Uterus (tissue), 3 donors: ENCODE measurements at regions not wholly inside any gene's neighbourhood (a gene's known extent, or its start where the extent isn't known, plus 50 kb on each side); places are given as distances from the start of the nearest gene placed in this dataset.

Experiments used
- DNase-seq, 2 donors: peaks; one replicate each; pipeline ENCODE4 v3.0.0-alpha.2; 2019 to 2020
- H3K27ac ChIP-seq, 2 donors: fragments of 200-600 bp; sonication (generic); 1 replicate in 1 of 2; 2 replicates in 1 of 2; pipeline ENCODE4 v1.5.1; 2016 to 2018
- H3K27me3 ChIP-seq, 2 donors: fragments of 200-600 bp; sonication (generic); one replicate each; pipeline ENCODE4 v1.5.1; 2018 to 2019; ENCODE audit warnings: control low read depth in 1 of 2
- H3K36me3 ChIP-seq, 2 donors: fragments of 200-600 bp; sonication (generic); one replicate each; pipeline ENCODE4 v1.5.1; 2019; ENCODE audit warnings: control low read depth in 1 of 2
- H3K4me1 ChIP-seq, 2 donors: fragments of 200-600 bp; sonication (generic); one replicate each; pipeline ENCODE4 v1.5.1; 2018 to 2019; ENCODE audit warnings: control low read depth in 1 of 2
- H3K4me3 ChIP-seq, 2 donors: fragments of 200-600 bp; sonication (generic); 1 replicate in 1 of 2; 2 replicates in 1 of 2; pipeline ENCODE4 v1.5.1; 2018 to 2019; ENCODE audit warnings: mild to moderate bottlenecking in 1 of 2
- H3K9me3 ChIP-seq, 2 donors: fragments of 200-600 bp; sonication (generic); one replicate each; pipeline ENCODE4 v1.5.1; 2019; ENCODE audit warnings: control low read depth in 1 of 2
- CTCF ChIP-seq, 4 experiments: fragments of 200-600 bp in 2 of 4; fragments of 450-650 bp in 2 of 4; sonication (generic) in 2 of 4; IDR thresholded peaks; one replicate each; pipeline ENCODE4 v1.5.1; 2016 to 2019; ENCODE audit warnings: antibody characterized with exemption in 4 of 4, mild to moderate bottlenecking in 2 of 4, moderate library complexity in 1 of 4
- POLR2A ChIP-seq, 2 donors: fragments of 450-650 bp; IDR thresholded peaks; one replicate each; pipeline ENCODE4 v1.6.1; 2016; ENCODE audit warnings: antibody characterized with exemption in 2 of 2, mild to moderate bottlenecking in 1 of 2, moderate library complexity in 1 of 2
- intact Hi-C: fragments of 100-400 bp; cut with DNase I; formaldehyde crosslinking; loops from one replicate; pipeline ENCODE4 v1.15.1; 2023; ENCODE audit warnings: low total_unique reads
- donor health status: DM: yes; HTN: yes; CAD: no.

GRCh38 chr9:126166866-126167265 lies 159.8 kb upstream of the MVB12B start:
- no peak overlapping the region for H3K4me3 ChIP-seq
- no peak for DNase-seq
- H3K4me1 ChIP-seq: no peaks in the 10 kb centered on the region
- TF ChIP-seq POLR2A (IDR thresholded peaks at IDR 0.05): no peak
- TF ChIP-seq CTCF (IDR thresholded peaks at IDR 0.05): no peak
- H3K27me3 ChIP-seq: no peaks in the 10 kb centered on the region
- no peak overlapping the region for H3K27ac ChIP-seq
- no peaks in the 10 kb centered on the region for H3K9me3 ChIP-seq
- intact Hi-C loops: no loop called here
- no peaks in the 10 kb centered on the region for H3K36me3 ChIP-seq

- TF ChIP-seq CTCF (IDR thresholded peaks at IDR 0.05): no peak
- no peak for TF ChIP-seq POLR2A (IDR thresholded peaks at IDR 0.05)
- Histone ChIP-seq H3K27me3 (no peaks in the 10 kb centered on the region), H3K4me3 (no peak overlapping the region), H3K4me1 (no peaks in the 10 kb centered on the region), H3K36me3 (no peaks in the 10 kb centered on the region), H3K27ac (no peak overlapping the region), H3K9me3 (no peaks in the 10 kb centered on the region)
- intact Hi-C loops: no loop called here
- no peak for DNase-seq
These were observed 156.9 kb upstream of the MVB12B start for GRCh38 chr9:126169736-126170135.

- Histone ChIP-seq H3K4me1 (no peaks in the 10 kb centered on the region), H3K9me3 (no peaks in the 10 kb centered on the region), H3K4me3 (no peak overlapping the region), H3K27me3 (no peaks in the 10 kb centered on the region), H3K27ac (no peak overlapping the region), H3K36me3 (no peaks in the 10 kb centered on the region)
- intact Hi-C loops: no loop called here
- TF ChIP-seq POLR2A (IDR thresholded peaks at IDR 0.05) (no peak), CTCF (IDR thresholded peaks at IDR 0.05) (no peak)
- no peak for DNase-seq
These were observed 156.3 kb upstream of the MVB12B start for GRCh38 chr9:126170286-126170823.

- no peak overlapping the region for H3K4me3 ChIP-seq
- no peak for DNase-seq
- no peaks in the 10 kb centered on the region for H3K27me3 ChIP-seq
- H3K36me3 ChIP-seq: no peaks in the 10 kb centered on the region
- H3K9me3 ChIP-seq: peaks cover 0 to 3% of the 10 kb centered on the region in 2 donors
- H3K27ac ChIP-seq: no peak overlapping the region
- TF ChIP-seq POLR2A (IDR thresholded peaks at IDR 0.05) (no peak), CTCF (IDR thresholded peaks at IDR 0.05) (no peak)
- no peaks in the 10 kb centered on the region for H3K4me1 ChIP-seq
- intact Hi-C loops: no loop called here
These were observed 155.0 kb upstream of the MVB12B start for GRCh38 chr9:126171641-126172040.

- no peaks in the 10 kb centered on the region for H3K36me3 ChIP-seq
- no peaks in the 10 kb centered on the region for H3K27me3 ChIP-seq
- no peaks in the 10 kb centered on the region for H3K4me1 ChIP-seq
- intact Hi-C loops: no loop called here
- DNase-seq: no peak
- no peak for TF ChIP-seq POLR2A (IDR thresholded peaks at IDR 0.05)
- TF ChIP-seq CTCF (IDR thresholded peaks at IDR 0.05): no peak
- no peak overlapping the region for H3K4me3 ChIP-seq
- peaks cover 0 to 3% of the 10 kb centered on the region in 2 donors for H3K9me3 ChIP-seq
- no peak overlapping the region for H3K27ac ChIP-seq
These were observed 153.2 kb upstream of the MVB12B start for GRCh38 chr9:126173401-126173800.
